K562 (cell line): ENCODE measurements at regions not wholly inside any gene's neighbourhood (a gene's known extent, or its start where the extent isn't known, plus 50 kb on each side); places are given as distances from the start of the nearest gene placed in this dataset.
A peak's percentile ranks its signal among the peaks of the same experiment; 100 is the strongest.

Experiments used
- C11orf30 ChIP-seq: fragments of 450-650 bp; IDR thresholded peaks from 2 replicates; pipeline ENCODE4 v1.6.1; 2016; ENCODE audit warnings: low read depth, mild to moderate bottlenecking
- RAD21 ChIP-seq, 2 experiments: fragments of 250-450 bp in 1 of 2; fragments of 450-650 bp in 1 of 2; sonication (Bioruptor Pico) in 1 of 2; formaldehyde crosslinking in 1 of 2; IDR thresholded peaks in 1 of 2; conservative IDR thresholded peaks in 1 of 2; 2 replicates each; pipeline versions ENCODE4 v1.4.0 to v1.8.0; 2020 to 2022; ENCODE audit warnings: mild to moderate bottlenecking in 2 of 2, moderate library complexity in 1 of 2
- REST ChIP-seq, 2 experiments: fragments of 450-650 bp; formaldehyde crosslinking in 1 of 2; IDR thresholded peaks; 2 replicates each; pipeline versions ENCODE4 v1.4.0 to v1.6.1; 2014 to 2020; ENCODE audit warnings: mild to moderate bottlenecking in 2 of 2, borderline replicate concordance in 1 of 2, low read depth in 1 of 2
- TF ChIP-seq, protein P1 (sequence below), 3 experiments: IDR thresholded peaks in 2 of 3; conservative IDR thresholded peaks in 1 of 3; 2 replicates each; pipeline ENCODE4 v1.5.1; 2011 to 2012; ENCODE audit warnings: low read length in 3 of 3, mild to moderate bottlenecking in 3 of 3, control low read depth in 2 of 3, improper control_type of control experiment in 1 of 3, inconsistent platforms in 1 of 3, low read depth in 1 of 3, mixed read lengths in 1 of 3, moderate library complexity in 1 of 3; ENCODE audit not compliant: insufficient read depth in 2 of 3

DNA sequence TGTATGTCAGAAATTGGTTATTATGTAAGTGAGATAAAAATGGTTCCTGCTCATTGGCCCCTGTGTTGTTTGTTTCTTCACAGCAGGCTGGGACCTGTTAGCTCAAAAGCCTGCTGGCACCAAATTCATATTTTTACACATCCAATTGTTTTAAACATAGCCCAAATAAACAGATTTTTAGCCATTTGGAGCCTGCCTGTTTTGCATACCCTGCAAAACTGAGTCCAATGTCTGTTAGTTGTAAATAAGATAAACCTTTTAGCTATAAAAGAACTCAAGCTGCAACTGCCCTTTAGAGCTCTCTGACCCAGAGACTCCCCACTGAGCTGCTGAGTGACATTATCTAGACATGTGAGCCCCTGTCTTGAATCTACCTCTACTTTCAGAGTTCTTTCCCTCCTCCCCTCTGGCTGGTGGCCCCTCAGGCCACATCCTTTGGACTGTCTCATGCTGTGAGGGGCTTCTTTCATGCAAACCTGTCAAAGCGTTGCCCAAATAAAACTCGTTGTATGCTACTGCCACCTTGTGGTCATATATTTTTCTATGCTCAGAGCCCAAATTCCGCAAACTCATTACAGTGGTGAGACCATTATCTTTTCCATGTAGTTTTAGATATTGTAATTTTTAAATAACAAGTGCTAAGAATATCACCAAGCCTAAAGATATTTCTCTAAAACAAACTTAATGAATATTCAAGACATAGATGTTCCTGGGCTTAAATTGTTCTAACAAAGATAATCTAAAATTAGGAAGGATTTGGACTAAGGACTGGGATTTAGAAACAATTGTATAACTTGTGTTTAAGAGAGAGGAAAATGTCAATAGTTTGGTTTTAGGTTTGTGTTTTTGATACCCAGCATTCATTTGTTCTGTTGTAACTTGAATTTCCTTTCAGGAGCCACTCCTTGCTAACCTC lies 337.9 kb downstream of the AACS start (continued):
- peak; percentile 61; the same call in 1 of the 2 replicates for TF ChIP-seq REST (IDR thresholded peaks at IDR 0.05; ENCODE audit: borderline replicate concordance)
- no peak for TF ChIP-seq REST (CRISPR knock-in tag; IDR thresholded peaks at IDR 0.05; ENCODE audit: low read depth)
- peak; percentile 52 to 81 for TF ChIP-seq RAD21 (CRISPR knock-in tag; conservative IDR thresholded peaks at IDR 0.05 in 1 of 2, IDR thresholded peaks at IDR 0.05 in 1 of 2)
- TF ChIP-seq, protein P1, sequence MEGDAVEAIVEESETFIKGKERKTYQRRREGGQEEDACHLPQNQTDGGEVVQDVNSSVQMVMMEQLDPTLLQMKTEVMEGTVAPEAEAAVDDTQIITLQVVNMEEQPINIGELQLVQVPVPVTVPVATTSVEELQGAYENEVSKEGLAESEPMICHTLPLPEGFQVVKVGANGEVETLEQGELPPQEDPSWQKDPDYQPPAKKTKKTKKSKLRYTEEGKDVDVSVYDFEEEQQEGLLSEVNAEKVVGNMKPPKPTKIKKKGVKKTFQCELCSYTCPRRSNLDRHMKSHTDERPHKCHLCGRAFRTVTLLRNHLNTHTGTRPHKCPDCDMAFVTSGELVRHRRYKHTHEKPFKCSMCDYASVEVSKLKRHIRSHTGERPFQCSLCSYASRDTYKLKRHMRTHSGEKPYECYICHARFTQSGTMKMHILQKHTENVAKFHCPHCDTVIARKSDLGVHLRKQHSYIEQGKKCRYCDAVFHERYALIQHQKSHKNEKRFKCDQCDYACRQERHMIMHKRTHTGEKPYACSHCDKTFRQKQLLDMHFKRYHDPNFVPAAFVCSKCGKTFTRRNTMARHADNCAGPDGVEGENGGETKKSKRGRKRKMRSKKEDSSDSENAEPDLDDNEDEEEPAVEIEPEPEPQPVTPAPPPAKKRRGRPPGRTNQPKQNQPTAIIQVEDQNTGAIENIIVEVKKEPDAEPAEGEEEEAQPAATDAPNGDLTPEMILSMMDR (IDR thresholded peaks at IDR 0.05 in 2 of 3, conservative IDR thresholded peaks at IDR 0.05 in 1 of 3; ENCODE audit: insufficient read depth in 2 of 3, low read depth in 1 of 3, low read length in 3 of 3): peak; percentile 60 to 79 (median 65)
- peak; percentile 53; the same call in 1 of the 2 replicates for TF ChIP-seq C11orf30
